Mesothelial cell of epicardium (in vitro differentiated cells): ENCODE measurements at regions not wholly inside any gene's neighbourhood (a gene's known extent, or its start where the extent isn't known, plus 50 kb on each side); places are given as distances from the start of the nearest gene placed in this dataset.

Source experiments
- DNase-seq, 2 experiments: peaks; one replicate each; pipeline ENCODE4 v3.0.0; 2021; ENCODE audit warnings: low spot score in 2 of 2; ENCODE audit not compliant: unreplicated experiment in 2 of 2
- H3K27ac Mint-ChIP-seq: 2 replicates; pipeline ENCODE4 v1.8.0; 2021; ENCODE audit warnings: mixed read lengths
- H3K27me3 Mint-ChIP-seq: 2 replicates; pipeline ENCODE4 v1.8.0; 2021; ENCODE audit warnings: low read depth, mixed read lengths
- H3K36me3 Mint-ChIP-seq: 2 replicates; pipeline ENCODE4 v1.8.0; 2021; ENCODE audit warnings: mixed read lengths
- H3K4me1 Mint-ChIP-seq: 2 replicates; pipeline ENCODE4 v1.8.0; 2021; ENCODE audit warnings: mixed read lengths
- H3K4me3 Mint-ChIP-seq: 2 replicates; pipeline ENCODE4 v1.8.0; 2021; ENCODE audit warnings: mild to moderate bottlenecking, moderate library complexity, mixed read lengths
- H3K9me3 Mint-ChIP-seq: 2 replicates; pipeline ENCODE4 v1.8.0; 2021; ENCODE audit warnings: mixed read lengths
- CTCF ChIP-seq: fragments of 200-600 bp; sonication (generic); IDR thresholded peaks from one replicate; pipeline ENCODE4 v1.5.0; 2021; ENCODE audit warnings: antibody characterized with exemption; ENCODE audit not compliant: unreplicated experiment

- H3K36me3 Mint-ChIP-seq = no peaks in the 10 kb centered on the region
- H3K27ac Mint-ChIP-seq = no peak overlapping the region
- peaks cover 5% of the 10 kb centered on the region for H3K4me1 Mint-ChIP-seq
- H3K9me3 Mint-ChIP-seq = peaks cover 4% of the 10 kb centered on the region
- no peak for DNase-seq
- TF ChIP-seq CTCF = no peak
- H3K27me3 Mint-ChIP-seq = peaks cover 20% of the 10 kb centered on the region
- H3K4me3 Mint-ChIP-seq = no peak overlapping the region
Observed at GRCh38 chr16:9260666-9261065, 169.2 kb downstream of the HAPSTR1 start.

GRCh38 chr16:9261376-9261775 is 169.9 kb downstream of the HAPSTR1 start:
- peaks cover 22% of the 10 kb centered on the region for H3K27me3 Mint-ChIP-seq
- H3K27ac Mint-ChIP-seq = no peak overlapping the region
- H3K36me3 Mint-ChIP-seq = no peaks in the 10 kb centered on the region
- H3K9me3 Mint-ChIP-seq = peaks cover 11% of the 10 kb centered on the region
- TF ChIP-seq CTCF = no peak
- H3K4me1 Mint-ChIP-seq = no peaks in the 10 kb centered on the region
- DNase-seq = no peak
- no peak overlapping the region for H3K4me3 Mint-ChIP-seq

- peaks cover 25% of the 10 kb centered on the region for H3K27me3 Mint-ChIP-seq
- peaks cover 14% of the 10 kb centered on the region for H3K9me3 Mint-ChIP-seq
- no peak overlapping the region for H3K27ac Mint-ChIP-seq
- no peaks in the 10 kb centered on the region for H3K36me3 Mint-ChIP-seq
- TF ChIP-seq CTCF = no peak
- DNase-seq = no peak
- no peak overlapping the region for H3K4me3 Mint-ChIP-seq
- H3K4me1 Mint-ChIP-seq = no peaks in the 10 kb centered on the region
Observed at GRCh38 chr16:9262941-9263715, 171.7 kb downstream of the HAPSTR1 start.

GRCh38 chr16:9264067-9264466 is 172.6 kb downstream of the HAPSTR1 start:
- peaks cover 29% of the 10 kb centered on the region for H3K27me3 Mint-ChIP-seq
- peaks cover 14% of the 10 kb centered on the region for H3K9me3 Mint-ChIP-seq
- no peak for TF ChIP-seq CTCF
- no peak for DNase-seq
- H3K27ac Mint-ChIP-seq = no peak overlapping the region
- H3K36me3 Mint-ChIP-seq = no peaks in the 10 kb centered on the region
- no peak overlapping the region for H3K4me3 Mint-ChIP-seq
- H3K4me1 Mint-ChIP-seq = no peaks in the 10 kb centered on the region

GRCh38 chr16:9268446-9268845 is 177.0 kb downstream of the HAPSTR1 start:
- no peak for DNase-seq
- TF ChIP-seq CTCF = no peak
- Mint-ChIP-seq H3K36me3 (no peaks in the 10 kb centered on the region), H3K4me3 (no peak overlapping the region), H3K4me1 (no peaks in the 10 kb centered on the region), H3K27ac (no peak overlapping the region), H3K27me3 (peaks cover 35% of the 10 kb centered on the region), H3K9me3 (peaks cover 14% of the 10 kb centered on the region)

GRCh38 chr16:9270424-9270823 is 179.0 kb downstream of the HAPSTR1 start:
- no peak for DNase-seq

More at GRCh38 chr16:9270424-9270823, 179.0 kb downstream of the HAPSTR1 start:
- Mint-ChIP-seq H3K9me3 (peaks cover 12% of the 10 kb centered on the region), H3K27ac (no peak overlapping the region), H3K36me3 (no peaks in the 10 kb centered on the region), H3K4me1 (no peaks in the 10 kb centered on the region), H3K4me3 (no peak overlapping the region), H3K27me3 (peaks cover 35% of the 10 kb centered on the region)
- no peak for TF ChIP-seq CTCF
